Uterus (tissue), 2 donors: ENCODE measurements at regions not wholly inside any gene's neighbourhood (a gene's known extent, or its start where the extent isn't known, plus 50 kb on each side); places are given as distances from the start of the nearest gene placed in this dataset.

Source experiments
- CTCF ChIP-seq, 4 experiments: fragments of 200-600 bp in 2 of 4; fragments of 450-650 bp in 2 of 4; sonication (generic) in 2 of 4; IDR thresholded peaks; one replicate each; pipeline ENCODE4 v1.5.1; 2016 to 2019; ENCODE audit warnings: antibody characterized with exemption in 4 of 4, mild to moderate bottlenecking in 2 of 4, moderate library complexity in 1 of 4
- POLR2A ChIP-seq, 2 donors: fragments of 450-650 bp; IDR thresholded peaks; one replicate each; pipeline ENCODE4 v1.6.1; 2016; ENCODE audit warnings: antibody characterized with exemption in 2 of 2, mild to moderate bottlenecking in 1 of 2, moderate library complexity in 1 of 2

GRCh38 chr2:126389446-126389845, 266.5 kb upstream of the GYPC start:
- TF ChIP-seq CTCF (IDR thresholded peaks at IDR 0.05) (no peak), POLR2A (IDR thresholded peaks at IDR 0.05) (no peak)
